ENCODE measurements at regions not wholly inside any gene's neighbourhood (a gene's known extent, or its start where the extent isn't known, plus 50 kb on each side); places are given as distances from the start of the nearest gene placed in this dataset.

GRCh38 chrX:104306180-104306579, 51.4 kb upstream of the ESX1 start:
- H3K9ac ChIP-seq = no peak overlapping the region

More at GRCh38 chrX:104306180-104306579, 51.4 kb upstream of the ESX1 start:
- Histone ChIP-seq H3K4me2 (ENCODE audit: low read length) (no peak overlapping the region), H3K4me3 (ENCODE audit: low read depth, low read length) (no peak overlapping the region), H3K27ac (no peak overlapping the region), H3K36me3 (ENCODE audit: control insufficient read depth, insufficient read depth, low read length) (no peaks in the 10 kb centered on the region), H3K4me1 (no peaks in the 10 kb centered on the region), H3K27me3 (ENCODE audit: control insufficient read depth, insufficient read depth, low read length) (no peaks in the 10 kb centered on the region), H3K79me2 (no peaks in the 10 kb centered on the region), H2AFZ (no peak overlapping the region), H3K9me3 (ENCODE audit: control insufficient read depth, low read length) (no peaks in the 10 kb centered on the region)
- TF ChIP-seq, protein P1, sequence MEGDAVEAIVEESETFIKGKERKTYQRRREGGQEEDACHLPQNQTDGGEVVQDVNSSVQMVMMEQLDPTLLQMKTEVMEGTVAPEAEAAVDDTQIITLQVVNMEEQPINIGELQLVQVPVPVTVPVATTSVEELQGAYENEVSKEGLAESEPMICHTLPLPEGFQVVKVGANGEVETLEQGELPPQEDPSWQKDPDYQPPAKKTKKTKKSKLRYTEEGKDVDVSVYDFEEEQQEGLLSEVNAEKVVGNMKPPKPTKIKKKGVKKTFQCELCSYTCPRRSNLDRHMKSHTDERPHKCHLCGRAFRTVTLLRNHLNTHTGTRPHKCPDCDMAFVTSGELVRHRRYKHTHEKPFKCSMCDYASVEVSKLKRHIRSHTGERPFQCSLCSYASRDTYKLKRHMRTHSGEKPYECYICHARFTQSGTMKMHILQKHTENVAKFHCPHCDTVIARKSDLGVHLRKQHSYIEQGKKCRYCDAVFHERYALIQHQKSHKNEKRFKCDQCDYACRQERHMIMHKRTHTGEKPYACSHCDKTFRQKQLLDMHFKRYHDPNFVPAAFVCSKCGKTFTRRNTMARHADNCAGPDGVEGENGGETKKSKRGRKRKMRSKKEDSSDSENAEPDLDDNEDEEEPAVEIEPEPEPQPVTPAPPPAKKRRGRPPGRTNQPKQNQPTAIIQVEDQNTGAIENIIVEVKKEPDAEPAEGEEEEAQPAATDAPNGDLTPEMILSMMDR (IDR thresholded peaks at IDR 0.05) = no peak

Data from parathyroid adenoma (tissue), 2 donors.